Panc1 (cell line): ENCODE measurements at regions not wholly inside any gene's neighbourhood (a gene's known extent, or its start where the extent isn't known, plus 50 kb on each side); places are given as distances from the start of the nearest gene placed in this dataset.

Experiments used
- ATAC-seq: fragments of 200-7000 bp; cut with Tn5 transposase; 2 replicates; pipeline ENCODE4 v1.9.1; 2020; ENCODE audit warnings: mild to moderate bottlenecking, moderate library complexity
- BruUV-seq: library from RNA; stranded (reverse); fragments of 400-500 nt; replicated peaks from 2 replicates; lab custom pipeline; 2021; lab: Mats Ljungman, UMichigan
- CTCF ChIA-PET: fragments of 300-600 bp; sonication (Branson Sonifier 250); formaldehyde crosslinking; loops from one replicate; lab custom pipeline; 2022; ENCODE audit warnings: antibody characterized with exemption; lab: Charles Lee
- POLR2A ChIA-PET: fragments of 300-600 bp; sonication (Branson Sonifier 250); formaldehyde crosslinking; loops from one replicate; lab custom pipeline; 2022; ENCODE audit warnings: antibody characterized with exemption; lab: Charles Lee
- DNase-seq: peaks from one replicate; pipeline ENCODE4 v3.0.0-alpha.2; 2010; ENCODE audit warnings: low read depth, low spot score
- H3K27ac ChIP-seq: 2 replicates; pipeline ENCODE4 v1.5.1; 2011; ENCODE audit warnings: mild to moderate bottlenecking, low read length, inconsistent platforms
- H3K27me3 ChIP-seq: fragments of 200-500 bp; sonication (Bioruptor generic); 2 replicates; pipeline ENCODE4 v1.6.0; 2014; ENCODE audit warnings: low read length, inconsistent platforms; ENCODE audit not compliant: control insufficient read depth, insufficient read depth
- H3K36me3 ChIP-seq: fragments of 200-500 bp; sonication (Bioruptor generic); 2 replicates; pipeline ENCODE4 v1.5.1; 2014; ENCODE audit warnings: inconsistent platforms, mild to moderate bottlenecking, low read length, moderate library complexity; ENCODE audit not compliant: control insufficient read depth, insufficient read depth
- H3K4me1 ChIP-seq: 2 replicates; pipeline ENCODE4 v1.5.1; 2011; ENCODE audit warnings: inconsistent platforms, mild to moderate bottlenecking, low read length, moderate library complexity; ENCODE audit not compliant: control insufficient read depth, insufficient read depth
- H3K4me3 ChIP-seq, 2 experiments: 2 replicates each; pipeline ENCODE4 v1.5.1; 2011 to 2012; ENCODE audit warnings: low read depth in 2 of 2, low read length in 2 of 2, mild to moderate bottlenecking in 2 of 2, inconsistent platforms in 1 of 2, moderate library complexity in 1 of 2
- H3K9me3 ChIP-seq: fragments of 200-500 bp; sonication (Bioruptor generic); 2 replicates; pipeline ENCODE4 v1.5.1; 2014; ENCODE audit warnings: low read depth, mild to moderate bottlenecking, inconsistent platforms, low read length, moderate library complexity; ENCODE audit not compliant: control insufficient read depth, insufficient read depth
- CTCF ChIP-seq: fragments of 450-650 bp; IDR thresholded peaks from 2 replicates; pipeline ENCODE4 v1.5.1; 2017; ENCODE audit warnings: mild to moderate bottlenecking
- POLR2AphosphoS5 ChIP-seq: IDR thresholded peaks from 2 replicates; pipeline ENCODE4 v1.6.1; 2012; ENCODE audit warnings: mild to moderate bottlenecking, low read depth, low read length, moderate library complexity
- REST ChIP-seq, 2 experiments: IDR thresholded peaks; 2 replicates each; pipeline ENCODE4 v1.6.1; 2011 to 2012; ENCODE audit warnings: low read depth in 2 of 2, control low read depth in 1 of 2, low read length in 1 of 2, mild to moderate bottlenecking in 1 of 2, moderate library complexity in 1 of 2; ENCODE audit not compliant: insufficient read depth in 1 of 2
- SIN3A ChIP-seq: IDR thresholded peaks from 2 replicates; pipeline ENCODE4 v1.6.1; 2012; ENCODE audit warnings: low read depth, mild to moderate bottlenecking, low read length, moderate library complexity, borderline replicate concordance; ENCODE audit not compliant: insufficient read depth
- TCF7L2 ChIP-seq: IDR thresholded peaks from 2 replicates; pipeline ENCODE4 v1.6.1; 2011; ENCODE audit warnings: mild to moderate bottlenecking, low read depth, low read length, inconsistent platforms
- in situ Hi-C: cut with HindIII; loops from 2 replicates; pipeline ENCODE4 v1.10.0; 2016; ENCODE audit warnings: low sequenced_read_pairs, low pct_unique_long_range_greater_than_20kb
- intact Hi-C: fragments of 100-400 bp; cut with micrococcal nuclease; formaldehyde crosslinking; loops from one replicate; pipeline ENCODE4 v1.10.0; 2022; ENCODE audit not compliant: unreplicated experiment

- Histone ChIP-seq H3K36me3 (no peaks in the 10 kb centered on the region), H3K27ac (no peak overlapping the region), H3K27me3 (peaks cover 7% of the 10 kb centered on the region), H3K4me1 (no peaks in the 10 kb centered on the region), H3K9me3 (no peaks in the 10 kb centered on the region), H3K4me3 (no peak overlapping the region)
- BruUV-seq, result no TSS peak
- intact Hi-C loops (no loop called here), in situ Hi-C loops (no loop called here)
- CTCF ChIA-PET, result no interaction called here
- DNase-seq (no peak), ATAC-seq (no peak)
- POLR2A ChIA-PET, result no interaction called here
- TF ChIP-seq POLR2AphosphoS5 (no peak), REST (IDR thresholded peaks at IDR 0.05; ENCODE audit: insufficient read depth in 1 of 2, low read depth in 2 of 2, low read length in 1 of 2) (no peak), TCF7L2 (no peak), CTCF (no peak), SIN3A (no peak)
Measured at GRCh38 chr4:122516376-122516775, 59.9 kb upstream of the IL2 start.

GRCh38 chr4:122514671-122515070 is 58.1 kb upstream of the IL2 start:
- Histone ChIP-seq H3K27ac (no peak overlapping the region), H3K36me3 (no peaks in the 10 kb centered on the region), H3K9me3 (no peaks in the 10 kb centered on the region), H3K4me3 (no peak overlapping the region), H3K27me3 (peaks cover 7% of the 10 kb centered on the region), H3K4me1 (no peaks in the 10 kb centered on the region)
- POLR2A ChIA-PET, result no interaction called here
- no TSS peak for BruUV-seq
- intact Hi-C loops, result no loop called here
- TF ChIP-seq SIN3A, result no peak
- in situ Hi-C loops, result no loop called here
- DNase-seq (no peak), ATAC-seq (no peak)
- CTCF ChIA-PET, result no interaction called here

- no peak for ATAC-seq
- TF ChIP-seq SIN3A, result no peak
- TF ChIP-seq POLR2AphosphoS5, result no peak
- TF ChIP-seq CTCF, result no peak
- TF ChIP-seq REST (IDR thresholded peaks at IDR 0.05; ENCODE audit: insufficient read depth in 1 of 2, low read depth in 2 of 2, low read length in 1 of 2), result no peak
- TF ChIP-seq TCF7L2, result no peak
- CTCF ChIA-PET, result no interaction called here
Measured at GRCh38 chr4:122512430-122512829, 55.9 kb upstream of the IL2 start.

More at GRCh38 chr4:122512430-122512829, 55.9 kb upstream of the IL2 start:
- Histone ChIP-seq H3K4me1 (no peaks in the 10 kb centered on the region), H3K9me3 (no peaks in the 10 kb centered on the region), H3K27ac (no peak overlapping the region), H3K36me3 (no peaks in the 10 kb centered on the region), H3K4me3 (no peak overlapping the region), H3K27me3 (peaks cover 7% of the 10 kb centered on the region)
- in situ Hi-C loops (no loop called here), intact Hi-C loops (no loop called here)
- no peak for DNase-seq
- no TSS peak for BruUV-seq
- POLR2A ChIA-PET, result no interaction called here
